Chondrocyte (in vitro differentiated cells): ENCODE measurements at regions not wholly inside any gene's neighbourhood (a gene's known extent, or its start where the extent isn't known, plus 50 kb on each side); places are given as distances from the start of the nearest gene placed in this dataset.
"Not testable (repeated sequence)": the region's sequence is repeated elsewhere in the genome, so short reads cannot be mapped to it uniquely, and the experiment has no call there.

Source experiments
- DNase-seq: peaks from one replicate; pipeline ENCODE4 v3.0.0; 2021; ENCODE audit warnings: mixed read lengths, low spot score
- H3K27ac Mint-ChIP-seq: one replicate; pipeline ENCODE4 v1.8.0; 2021; ENCODE audit warnings: mild to moderate bottlenecking, moderate library complexity, mixed read lengths; ENCODE audit not compliant: unreplicated experiment
- H3K27me3 Mint-ChIP-seq: 2 replicates; pipeline ENCODE4 v1.8.0; 2021; ENCODE audit warnings: low read depth, mixed read lengths
- H3K36me3 Mint-ChIP-seq: 2 replicates; pipeline ENCODE4 v1.8.0; 2021; ENCODE audit warnings: low read depth, mixed read lengths
- H3K4me1 Mint-ChIP-seq: 2 replicates; pipeline ENCODE4 v1.8.0; 2021; ENCODE audit warnings: low read depth, mild to moderate bottlenecking, mixed read lengths
- H3K4me3 Mint-ChIP-seq: one replicate; pipeline ENCODE4 v1.8.0; 2021; ENCODE audit warnings: mild to moderate bottlenecking, moderate library complexity, mixed read lengths; ENCODE audit not compliant: unreplicated experiment
- H3K9me3 Mint-ChIP-seq: 2 replicates; pipeline ENCODE4 v1.8.0; 2021; ENCODE audit warnings: low read depth, mixed read lengths
- TF ChIP-seq, protein P1 (sequence below): fragments of 200-600 bp; sonication (generic); IDR thresholded peaks from 2 replicates; pipeline ENCODE4 v1.5.0; 2021; ENCODE audit warnings: antibody characterized with exemption, mild to moderate bottlenecking, moderate library complexity

DNA sequence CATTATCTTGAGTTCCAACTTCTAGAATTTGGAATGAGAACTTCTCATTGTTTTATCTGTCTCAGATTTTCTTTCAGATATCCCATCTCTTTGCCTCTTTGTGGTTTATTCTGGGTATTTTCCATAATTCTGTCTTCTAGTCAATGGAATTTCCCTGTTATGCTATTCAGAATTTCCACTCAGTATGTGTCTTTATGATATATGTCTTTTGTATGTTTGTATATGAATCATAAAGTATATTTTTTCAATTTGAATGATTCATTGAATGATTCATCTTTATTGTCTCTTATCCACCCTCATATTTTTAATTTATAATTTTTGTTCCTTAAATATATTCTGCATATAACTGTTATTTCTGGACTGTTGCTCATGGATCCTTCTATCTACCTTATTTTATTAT lies 729.7 kb upstream of the GOT2 start:
- H3K27me3 Mint-ChIP-seq = no peaks in the 10 kb centered on the region
- DNase-seq = no peak
- TF ChIP-seq, protein P1, sequence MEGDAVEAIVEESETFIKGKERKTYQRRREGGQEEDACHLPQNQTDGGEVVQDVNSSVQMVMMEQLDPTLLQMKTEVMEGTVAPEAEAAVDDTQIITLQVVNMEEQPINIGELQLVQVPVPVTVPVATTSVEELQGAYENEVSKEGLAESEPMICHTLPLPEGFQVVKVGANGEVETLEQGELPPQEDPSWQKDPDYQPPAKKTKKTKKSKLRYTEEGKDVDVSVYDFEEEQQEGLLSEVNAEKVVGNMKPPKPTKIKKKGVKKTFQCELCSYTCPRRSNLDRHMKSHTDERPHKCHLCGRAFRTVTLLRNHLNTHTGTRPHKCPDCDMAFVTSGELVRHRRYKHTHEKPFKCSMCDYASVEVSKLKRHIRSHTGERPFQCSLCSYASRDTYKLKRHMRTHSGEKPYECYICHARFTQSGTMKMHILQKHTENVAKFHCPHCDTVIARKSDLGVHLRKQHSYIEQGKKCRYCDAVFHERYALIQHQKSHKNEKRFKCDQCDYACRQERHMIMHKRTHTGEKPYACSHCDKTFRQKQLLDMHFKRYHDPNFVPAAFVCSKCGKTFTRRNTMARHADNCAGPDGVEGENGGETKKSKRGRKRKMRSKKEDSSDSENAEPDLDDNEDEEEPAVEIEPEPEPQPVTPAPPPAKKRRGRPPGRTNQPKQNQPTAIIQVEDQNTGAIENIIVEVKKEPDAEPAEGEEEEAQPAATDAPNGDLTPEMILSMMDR = no peak
- H3K4me3 Mint-ChIP-seq = no peak overlapping the region
- no peaks in the 10 kb centered on the region for H3K36me3 Mint-ChIP-seq
- no peak overlapping the region for H3K27ac Mint-ChIP-seq
- H3K4me1 Mint-ChIP-seq = peaks cover 11% of the 10 kb centered on the region
- H3K9me3 Mint-ChIP-seq = peaks cover 4% of the 10 kb centered on the region

DNA sequence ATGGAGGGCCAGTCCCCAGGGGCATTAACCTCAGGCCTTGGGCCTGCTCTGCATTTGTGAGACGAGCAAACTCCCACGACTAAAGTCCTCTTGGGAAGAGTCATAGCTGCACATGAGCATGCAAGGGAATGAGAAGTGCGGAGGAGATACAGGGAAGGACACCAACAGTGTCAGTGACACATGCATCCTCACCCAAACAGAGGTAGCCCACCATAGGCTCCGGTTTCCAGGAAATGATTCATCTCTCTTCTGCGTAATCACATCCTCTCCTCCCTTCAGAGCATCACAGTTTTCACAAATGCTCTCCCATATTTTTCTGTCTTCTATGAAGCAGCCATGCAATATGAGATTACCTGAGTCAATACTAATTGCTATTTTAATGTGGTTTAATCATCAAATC lies 725.7 kb upstream of the GOT2 start:
- H3K4me3 Mint-ChIP-seq = no peak overlapping the region
- no peak overlapping the region for H3K27ac Mint-ChIP-seq
- H3K4me1 Mint-ChIP-seq = peaks cover 11% of the 10 kb centered on the region
- no peaks in the 10 kb centered on the region for H3K36me3 Mint-ChIP-seq
- no peaks in the 10 kb centered on the region for H3K27me3 Mint-ChIP-seq
- H3K9me3 Mint-ChIP-seq = peaks cover 4% of the 10 kb centered on the region
- TF ChIP-seq, protein P1 = no peak
- no peak for DNase-seq

DNA sequence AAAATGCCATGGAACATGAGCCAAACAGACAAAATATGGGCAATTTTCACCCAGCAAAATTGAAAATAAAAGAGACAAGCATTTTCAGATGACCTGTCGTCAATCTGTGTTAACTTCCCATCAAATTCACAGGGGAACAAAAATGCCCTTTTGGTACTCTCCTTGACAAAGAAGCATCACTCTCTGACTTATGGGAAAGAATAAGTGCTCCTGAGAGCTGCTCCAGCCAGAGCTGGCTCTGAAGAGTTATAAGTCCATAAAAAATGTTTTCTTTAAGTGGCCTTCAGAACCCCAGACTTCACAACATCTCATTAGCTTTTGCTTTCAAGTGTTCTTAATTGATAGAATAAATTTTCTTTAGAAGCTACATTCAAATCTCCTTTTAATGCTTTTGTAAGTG lies 721.4 kb upstream of the GOT2 start:
- H3K27ac Mint-ChIP-seq = no peak overlapping the region
- H3K36me3 Mint-ChIP-seq = no peaks in the 10 kb centered on the region
- peaks cover 21% of the 10 kb centered on the region for H3K9me3 Mint-ChIP-seq
- no peaks in the 10 kb centered on the region for H3K4me1 Mint-ChIP-seq
- no peaks in the 10 kb centered on the region for H3K27me3 Mint-ChIP-seq
- TF ChIP-seq, protein P1 = no peak
- H3K4me3 Mint-ChIP-seq = no peak overlapping the region
- DNase-seq = no peak

DNA sequence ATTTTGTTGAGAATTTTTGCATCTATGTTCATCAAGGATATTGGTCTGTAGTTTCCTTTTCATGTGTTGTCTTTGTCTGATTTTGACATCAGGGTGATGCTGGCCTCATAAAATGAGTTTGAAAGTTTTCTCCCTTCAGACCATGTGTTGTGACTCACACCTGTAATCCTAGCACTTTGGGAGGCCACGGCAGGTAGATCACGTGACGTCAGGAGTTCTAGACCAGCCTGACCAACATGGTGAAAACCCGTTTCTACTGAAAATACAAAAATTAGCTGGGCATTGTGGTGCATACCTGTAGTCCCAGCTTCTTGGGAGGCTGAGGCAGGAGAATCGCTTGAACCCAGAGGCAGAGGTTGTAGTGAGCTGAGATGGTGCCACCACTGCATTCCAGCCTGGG lies 716.4 kb upstream of the GOT2 start:
- not testable (repeated sequence) for H3K27me3 Mint-ChIP-seq

DNA sequence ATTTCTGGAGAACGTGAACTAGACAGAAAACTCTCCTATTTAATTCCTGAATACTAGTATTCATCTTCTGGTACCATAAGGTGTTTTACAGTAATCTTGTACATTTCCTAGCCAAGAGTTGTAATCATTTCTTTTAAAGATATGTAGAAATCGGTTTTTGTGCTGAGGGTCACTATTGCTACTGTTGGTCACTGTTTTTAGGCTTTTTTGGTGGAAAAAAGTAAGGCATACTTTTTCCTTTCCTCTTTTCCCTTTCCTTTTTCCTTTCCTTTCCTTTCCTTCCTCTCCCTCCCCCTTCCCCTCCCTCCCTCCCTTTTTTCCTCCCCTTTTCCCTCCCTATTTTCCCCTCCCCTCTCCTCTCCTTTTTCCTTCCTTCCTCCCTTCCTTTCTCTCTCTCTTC lies 706.4 kb upstream of the GOT2 start:
- no peaks in the 10 kb centered on the region for H3K4me1 Mint-ChIP-seq
- H3K9me3 Mint-ChIP-seq = peaks cover 18% of the 10 kb centered on the region
- no peaks in the 10 kb centered on the region for H3K36me3 Mint-ChIP-seq
- no peak for DNase-seq
- TF ChIP-seq, protein P1 = no peak
- H3K27ac Mint-ChIP-seq = no peak overlapping the region
- no peaks in the 10 kb centered on the region for H3K27me3 Mint-ChIP-seq
- H3K4me3 Mint-ChIP-seq = no peak overlapping the region

More for the DNA sequence above, 716.4 kb upstream of the GOT2 start:
- DNase-seq, H3K4me1 Mint-ChIP-seq, H3K27ac Mint-ChIP-seq, H3K4me3 Mint-ChIP-seq, H3K36me3 Mint-ChIP-seq: not testable (repeated sequence)
- H3K9me3 Mint-ChIP-seq = peaks cover 21% of the 10 kb centered on the region

DNA sequence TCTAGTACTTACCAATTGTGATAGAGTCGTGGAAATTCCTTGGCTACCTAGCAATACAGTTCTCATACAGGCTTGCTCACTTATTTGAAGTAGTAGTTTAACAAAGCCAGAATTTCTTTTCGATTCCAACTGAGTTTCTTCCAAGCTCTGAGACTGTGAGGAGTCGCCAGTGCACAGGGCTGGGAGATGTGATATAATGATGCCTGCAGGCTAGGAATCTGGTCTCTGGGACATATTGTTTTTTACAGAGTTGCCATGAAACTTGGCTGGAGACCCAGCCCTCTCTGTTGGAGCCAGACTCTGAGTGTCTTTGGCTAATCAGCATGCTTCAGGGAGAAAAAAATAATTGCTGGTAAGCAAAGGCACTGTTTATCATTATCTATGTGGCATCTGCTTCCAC lies 698.8 kb upstream of the GOT2 start:
- peaks cover 2% of the 10 kb centered on the region for H3K27me3 Mint-ChIP-seq
- TF ChIP-seq, protein P1 = no peak
- H3K4me3 Mint-ChIP-seq = no peak overlapping the region
- H3K9me3 Mint-ChIP-seq = peaks cover 10% of the 10 kb centered on the region
- no peaks in the 10 kb centered on the region for H3K36me3 Mint-ChIP-seq
- no peaks in the 10 kb centered on the region for H3K4me1 Mint-ChIP-seq
- DNase-seq = no peak
- H3K27ac Mint-ChIP-seq = no peak overlapping the region
